Erythroblast (primary cell): ENCODE measurements at regions not wholly inside any gene's neighbourhood (a gene's known extent, or its start where the extent isn't known, plus 50 kb on each side); places are given as distances from the start of the nearest gene placed in this dataset.

Experiments used
- GATA1 ChIP-seq: IDR thresholded peaks from 2 replicates; pipeline ENCODE4 v1.6.1; 2011; ENCODE audit warnings: low read depth, mild to moderate bottlenecking, control low read depth, low read length, moderate library complexity
- POLR2A ChIP-seq: IDR thresholded peaks from 2 replicates; pipeline ENCODE4 v1.6.1; 2011; ENCODE audit warnings: mild to moderate bottlenecking, low read length

DNA sequence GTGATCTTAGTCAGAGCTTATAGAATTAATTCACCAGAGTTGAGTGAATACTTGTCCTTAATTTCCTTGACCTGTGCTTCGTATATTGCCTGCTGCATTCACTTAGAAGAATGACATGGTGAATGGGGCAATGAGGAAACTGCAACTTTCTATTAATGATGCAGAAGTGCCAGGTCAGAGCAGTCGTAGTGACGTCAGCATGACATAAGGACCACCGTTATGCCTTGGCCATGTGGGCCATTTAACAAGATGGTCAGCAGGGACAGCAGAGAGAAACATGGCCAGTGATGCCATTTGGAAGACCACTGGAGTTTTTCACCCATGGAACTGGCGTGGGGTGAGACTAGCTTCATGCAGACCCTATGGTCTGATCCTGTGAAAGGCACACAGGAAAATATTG, 1469.4 kb upstream of the TMEM132C start:
- TF ChIP-seq POLR2A (no peak), GATA1 (no peak)
